ENCODE measurements at regions not wholly inside any gene's neighbourhood (a gene's known extent, or its start where the extent isn't known, plus 50 kb on each side); places are given as distances from the start of the nearest gene placed in this dataset.

DNA sequence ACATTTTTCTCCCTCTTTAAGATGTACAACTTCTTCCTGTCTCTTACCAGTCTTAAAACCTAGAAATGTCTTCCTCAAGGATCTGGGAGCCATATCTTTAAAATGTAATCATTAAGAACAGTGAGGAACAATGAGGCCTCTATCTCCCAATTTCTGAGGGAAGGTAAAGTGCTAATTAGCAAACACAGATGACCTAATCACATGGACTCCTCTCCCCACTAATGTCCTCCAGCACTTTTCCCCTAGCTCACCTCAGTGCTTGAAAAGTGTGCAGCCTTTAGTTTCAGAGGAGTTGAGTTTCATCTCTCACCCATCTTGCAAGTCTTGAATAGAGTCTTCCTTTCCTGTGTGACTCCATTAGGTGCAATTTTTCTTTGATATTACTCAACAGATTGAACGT lies 771.0 kb downstream of the PDCD6IP start:
- H2AFZ ChIP-seq (ENCODE audit: low read depth): no peak overlapping the region
- no peak overlapping the region for H3K9ac ChIP-seq
- H3K4me1 ChIP-seq (ENCODE audit: low read depth, poor library complexity, severe bottlenecking): no peaks in the 10 kb centered on the region
- no peaks in the 10 kb centered on the region for H4K20me1 ChIP-seq (ENCODE audit: insufficient read depth)
- no peak overlapping the region for H3K4me2 ChIP-seq
- H3K4me3 ChIP-seq (IDR thresholded peaks at IDR 0.05; ENCODE audit: insufficient read depth, low read depth, low read length): no peak overlapping the region
- no peaks in the 10 kb centered on the region for H3K79me2 ChIP-seq (ENCODE audit: insufficient read depth, low read depth)
- H3K27ac ChIP-seq: no peak overlapping the region
- no peaks in the 10 kb centered on the region for H3K27me3 ChIP-seq (ENCODE audit: insufficient read depth, low read depth)
- no peaks in the 10 kb centered on the region for H3K36me3 ChIP-seq (ENCODE audit: insufficient read depth)
- TF ChIP-seq CTCF (conservative IDR thresholded peaks at IDR 0.05; ENCODE audit: low read depth, low read length): no peak

DNA sequence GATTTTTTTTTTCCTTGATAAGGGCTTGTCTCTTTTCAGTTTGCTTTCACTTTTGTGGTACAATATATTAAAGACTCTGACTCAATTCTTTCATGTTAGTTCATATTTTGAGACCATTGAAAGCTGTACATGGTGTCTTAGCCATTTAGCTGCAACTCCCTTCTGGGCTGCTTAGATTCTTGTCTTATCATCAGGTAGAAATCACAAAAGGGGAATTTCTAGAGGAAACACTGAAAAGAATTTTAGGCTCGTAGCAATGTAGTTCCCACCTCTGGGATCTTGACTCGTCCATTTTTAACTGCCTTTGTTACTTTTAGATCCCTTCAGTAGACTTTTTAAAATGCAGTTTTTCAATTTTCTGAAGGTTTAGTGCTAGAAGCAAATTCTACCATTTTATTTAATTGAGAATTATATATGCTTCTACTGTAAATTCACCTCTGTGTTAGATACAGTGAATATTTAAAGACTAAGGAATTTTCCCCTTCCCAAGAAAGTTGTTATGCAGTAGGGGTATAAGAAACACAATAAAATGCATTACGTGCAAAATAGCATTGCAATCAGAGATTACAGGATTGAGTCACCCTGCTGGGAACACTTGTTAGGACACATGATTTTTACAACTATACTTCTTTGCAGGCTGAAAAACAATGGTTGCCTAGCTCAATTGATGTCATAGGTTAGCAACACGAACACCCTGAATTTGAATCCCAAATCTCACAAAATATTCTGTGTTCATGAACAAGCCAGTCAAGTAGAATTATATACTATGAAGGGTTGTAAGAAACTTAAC lies 772.7 kb downstream of the PDCD6IP start:
- TF ChIP-seq CTCF (conservative IDR thresholded peaks at IDR 0.05; ENCODE audit: low read depth, low read length): no peak
- Histone ChIP-seq H3K27ac (no peak overlapping the region), H3K27me3 (ENCODE audit: insufficient read depth, low read depth) (no peaks in the 10 kb centered on the region), H3K4me3 (IDR thresholded peaks at IDR 0.05; ENCODE audit: insufficient read depth, low read depth, low read length) (no peak overlapping the region), H4K20me1 (ENCODE audit: insufficient read depth) (no peaks in the 10 kb centered on the region), H3K4me2 (no peak overlapping the region), H3K79me2 (ENCODE audit: insufficient read depth, low read depth) (no peaks in the 10 kb centered on the region), H3K4me1 (ENCODE audit: low read depth, poor library complexity, severe bottlenecking) (no peaks in the 10 kb centered on the region), H3K9ac (no peak overlapping the region), H3K36me3 (ENCODE audit: insufficient read depth) (no peaks in the 10 kb centered on the region), H2AFZ (ENCODE audit: low read depth) (no peak overlapping the region)

DNA sequence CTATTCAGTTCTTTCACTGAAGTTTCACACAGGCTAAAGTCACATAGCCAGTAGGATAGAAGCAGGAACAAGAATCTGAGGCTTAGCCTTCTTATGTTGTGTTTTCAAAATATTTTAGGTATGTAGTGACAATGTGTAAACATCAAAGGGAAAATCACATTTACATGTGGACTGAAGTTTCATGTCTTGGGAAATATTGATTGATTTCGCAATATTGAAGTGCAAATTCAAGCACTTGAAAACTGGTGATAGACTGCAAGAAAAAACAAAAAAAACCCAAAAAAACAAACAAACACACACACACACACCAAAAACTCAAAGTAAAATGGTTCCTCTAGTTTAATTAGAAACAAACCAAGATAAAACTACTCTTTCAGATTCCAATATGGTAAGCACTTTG lies 773.3 kb downstream of the PDCD6IP start:
- TF ChIP-seq CTCF (conservative IDR thresholded peaks at IDR 0.05; ENCODE audit: low read depth, low read length): no peak
- no peak overlapping the region for H3K4me2 ChIP-seq
- H3K27ac ChIP-seq: no peak overlapping the region
- no peaks in the 10 kb centered on the region for H3K36me3 ChIP-seq (ENCODE audit: insufficient read depth)
- no peak overlapping the region for H3K9ac ChIP-seq
- no peaks in the 10 kb centered on the region for H3K27me3 ChIP-seq (ENCODE audit: insufficient read depth, low read depth)
- no peaks in the 10 kb centered on the region for H4K20me1 ChIP-seq (ENCODE audit: insufficient read depth)
- no peaks in the 10 kb centered on the region for H3K79me2 ChIP-seq (ENCODE audit: insufficient read depth, low read depth)
- no peak overlapping the region for H3K4me3 ChIP-seq (IDR thresholded peaks at IDR 0.05; ENCODE audit: insufficient read depth, low read depth, low read length)
- no peaks in the 10 kb centered on the region for H3K4me1 ChIP-seq (ENCODE audit: low read depth, poor library complexity, severe bottlenecking)
- no peak overlapping the region for H2AFZ ChIP-seq (ENCODE audit: low read depth)

- Histone ChIP-seq H3K27me3 (ENCODE audit: insufficient read depth, low read depth) (no peaks in the 10 kb centered on the region), H3K4me1 (ENCODE audit: low read depth, poor library complexity, severe bottlenecking) (no peaks in the 10 kb centered on the region), H2AFZ (ENCODE audit: low read depth) (no peak overlapping the region), H3K4me2 (no peak overlapping the region), H3K27ac (no peak overlapping the region), H3K4me3 (IDR thresholded peaks at IDR 0.05; ENCODE audit: insufficient read depth, low read depth, low read length) (no peak overlapping the region), H3K79me2 (ENCODE audit: insufficient read depth, low read depth) (no peaks in the 10 kb centered on the region), H3K9ac (no peak overlapping the region), H3K36me3 (ENCODE audit: insufficient read depth) (no peaks in the 10 kb centered on the region), H4K20me1 (ENCODE audit: insufficient read depth) (no peaks in the 10 kb centered on the region)
- no peak for TF ChIP-seq CTCF (conservative IDR thresholded peaks at IDR 0.05; ENCODE audit: low read depth, low read length)
Measured at GRCh38 chr3:34575776-34576175, 777.3 kb downstream of the PDCD6IP start.

Measured in KMS-11 (cell line).